ENCODE measurements at regions not wholly inside any gene's neighbourhood (a gene's known extent, or its start where the extent isn't known, plus 50 kb on each side); places are given as distances from the start of the nearest gene placed in this dataset.

DNA sequence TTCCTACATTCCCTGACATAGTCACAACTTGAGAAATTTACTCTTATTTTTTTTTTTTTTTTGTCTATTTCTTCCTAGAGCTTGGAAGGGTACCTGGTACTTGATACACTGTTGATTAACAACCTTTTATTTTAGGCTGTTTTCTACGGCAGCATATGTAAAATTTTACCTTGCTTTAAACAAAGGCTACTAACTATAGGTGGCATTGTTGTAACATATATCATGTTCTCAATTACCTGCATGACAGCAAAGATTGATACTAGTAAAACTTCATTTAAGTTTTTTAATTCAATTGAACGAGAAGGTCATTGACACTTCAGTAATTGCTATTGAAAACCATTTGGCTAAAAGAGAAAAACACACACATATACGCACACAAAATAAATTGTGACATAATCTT lies 238.3 kb upstream of the ESRRG start:
- Histone ChIP-seq H4K20me1 (ENCODE audit: insufficient read depth, low read length, poor library complexity, severe bottlenecking) (no peaks in the 10 kb centered on the region), H3K79me2 (ENCODE audit: insufficient read depth, low read length) (no peaks in the 10 kb centered on the region), H3K9me3 (ENCODE audit: insufficient read depth, low read depth, low read length) (no peaks in the 10 kb centered on the region), H3K36me3 (ENCODE audit: insufficient read depth, low read length) (no peaks in the 10 kb centered on the region), H3K4me3 (ENCODE audit: low read length, poor library complexity, severe bottlenecking) (no peak overlapping the region), H2AFZ (ENCODE audit: low read length) (no peak overlapping the region), H3K9ac (ENCODE audit: low read depth, low read length, poor library complexity, severe bottlenecking) (no peak overlapping the region), H3K27me3 (ENCODE audit: insufficient read depth, low read length, poor library complexity, severe bottlenecking) (no peaks in the 10 kb centered on the region), H3K4me2 (ENCODE audit: low read depth, low read length, poor library complexity, severe bottlenecking) (no peak overlapping the region), H3K4me1 (ENCODE audit: insufficient read depth, low read length, poor library complexity, severe bottlenecking) (no peaks in the 10 kb centered on the region), H3F3A (ENCODE audit: low read depth) (no peaks in the 10 kb centered on the region), H3K9me2 (replicated peaks; ENCODE audit: low read depth, low read length) (no peaks in the 10 kb centered on the region)
- TF ChIP-seq, protein P1, sequence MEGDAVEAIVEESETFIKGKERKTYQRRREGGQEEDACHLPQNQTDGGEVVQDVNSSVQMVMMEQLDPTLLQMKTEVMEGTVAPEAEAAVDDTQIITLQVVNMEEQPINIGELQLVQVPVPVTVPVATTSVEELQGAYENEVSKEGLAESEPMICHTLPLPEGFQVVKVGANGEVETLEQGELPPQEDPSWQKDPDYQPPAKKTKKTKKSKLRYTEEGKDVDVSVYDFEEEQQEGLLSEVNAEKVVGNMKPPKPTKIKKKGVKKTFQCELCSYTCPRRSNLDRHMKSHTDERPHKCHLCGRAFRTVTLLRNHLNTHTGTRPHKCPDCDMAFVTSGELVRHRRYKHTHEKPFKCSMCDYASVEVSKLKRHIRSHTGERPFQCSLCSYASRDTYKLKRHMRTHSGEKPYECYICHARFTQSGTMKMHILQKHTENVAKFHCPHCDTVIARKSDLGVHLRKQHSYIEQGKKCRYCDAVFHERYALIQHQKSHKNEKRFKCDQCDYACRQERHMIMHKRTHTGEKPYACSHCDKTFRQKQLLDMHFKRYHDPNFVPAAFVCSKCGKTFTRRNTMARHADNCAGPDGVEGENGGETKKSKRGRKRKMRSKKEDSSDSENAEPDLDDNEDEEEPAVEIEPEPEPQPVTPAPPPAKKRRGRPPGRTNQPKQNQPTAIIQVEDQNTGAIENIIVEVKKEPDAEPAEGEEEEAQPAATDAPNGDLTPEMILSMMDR (conservative IDR thresholded peaks at IDR 0.05; ENCODE audit: low read length): no peak
- no peak for TF ChIP-seq EZH2phosphoT487 (IDR thresholded peaks at IDR 0.05; ENCODE audit: borderline replicate concordance)

DNA sequence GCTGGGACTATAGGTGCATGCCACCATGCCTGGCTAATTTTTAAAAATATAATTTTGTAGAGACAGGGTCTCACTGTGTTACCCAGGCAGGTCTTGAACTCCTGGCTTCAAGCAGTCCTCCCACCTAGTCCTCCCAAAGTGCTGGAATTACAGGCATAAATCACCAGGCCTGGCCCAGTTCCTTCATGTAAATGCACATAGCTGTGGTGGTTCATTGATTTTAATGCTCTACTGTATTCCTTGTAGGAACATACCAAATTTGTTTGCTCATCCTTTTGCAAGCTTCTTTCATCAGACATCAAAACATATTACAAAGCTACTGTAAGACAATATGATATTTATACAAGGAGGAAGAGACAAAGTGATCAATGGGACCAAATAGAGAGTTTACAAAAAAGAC lies 237.5 kb upstream of the ESRRG start:
- Histone ChIP-seq H3K4me2 (ENCODE audit: low read depth, low read length, poor library complexity, severe bottlenecking) (no peak overlapping the region), H3K4me1 (ENCODE audit: insufficient read depth, low read length, poor library complexity, severe bottlenecking) (no peaks in the 10 kb centered on the region), H3K36me3 (ENCODE audit: insufficient read depth, low read length) (no peaks in the 10 kb centered on the region), H3K9ac (ENCODE audit: low read depth, low read length, poor library complexity, severe bottlenecking) (no peak overlapping the region), H3K9me2 (replicated peaks; ENCODE audit: low read depth, low read length) (no peaks in the 10 kb centered on the region), H3F3A (ENCODE audit: low read depth) (no peaks in the 10 kb centered on the region), H4K20me1 (ENCODE audit: insufficient read depth, low read length, poor library complexity, severe bottlenecking) (no peaks in the 10 kb centered on the region), H3K79me2 (ENCODE audit: insufficient read depth, low read length) (no peaks in the 10 kb centered on the region), H2AFZ (ENCODE audit: low read length) (no peak overlapping the region), H3K27me3 (ENCODE audit: insufficient read depth, low read length, poor library complexity, severe bottlenecking) (no peaks in the 10 kb centered on the region), H3K4me3 (ENCODE audit: low read length, poor library complexity, severe bottlenecking) (no peak overlapping the region), H3K9me3 (ENCODE audit: insufficient read depth, low read depth, low read length) (no peaks in the 10 kb centered on the region)
- TF ChIP-seq, protein P1 (conservative IDR thresholded peaks at IDR 0.05; ENCODE audit: low read length): no peak
- no peak for TF ChIP-seq EZH2phosphoT487 (IDR thresholded peaks at IDR 0.05; ENCODE audit: borderline replicate concordance)

DNA sequence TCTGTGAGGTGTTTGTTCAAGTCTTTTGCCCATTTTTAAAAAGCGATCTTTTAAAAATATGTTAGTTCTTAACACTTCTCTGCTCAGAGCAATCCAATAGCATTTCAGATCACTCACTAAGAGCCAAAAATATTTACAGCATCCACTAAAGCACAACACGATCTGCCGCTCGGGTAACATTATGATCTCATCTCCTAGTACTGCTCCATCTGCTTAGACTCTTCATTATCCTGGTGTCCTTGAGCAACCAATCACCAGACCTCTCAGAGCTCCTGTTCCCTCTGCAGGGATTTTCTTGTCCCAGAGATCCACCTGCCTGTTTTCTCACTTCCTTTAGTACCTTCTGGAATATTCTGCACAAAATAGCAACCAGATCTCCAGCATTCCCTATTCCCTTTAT lies 235.3 kb upstream of the ESRRG start:
- H2AFZ ChIP-seq (ENCODE audit: low read length): no peak overlapping the region
- no peaks in the 10 kb centered on the region for H3K4me1 ChIP-seq (ENCODE audit: insufficient read depth, low read length, poor library complexity, severe bottlenecking)
- TF ChIP-seq, protein P1 (conservative IDR thresholded peaks at IDR 0.05; ENCODE audit: low read length): no peak
- TF ChIP-seq EZH2phosphoT487 (IDR thresholded peaks at IDR 0.05; ENCODE audit: borderline replicate concordance): no peak
- no peaks in the 10 kb centered on the region for H3K36me3 ChIP-seq (ENCODE audit: insufficient read depth, low read length)
- H3K9me3 ChIP-seq (ENCODE audit: insufficient read depth, low read depth, low read length): no peaks in the 10 kb centered on the region
- H4K20me1 ChIP-seq (ENCODE audit: insufficient read depth, low read length, poor library complexity, severe bottlenecking): no peaks in the 10 kb centered on the region
- no peak overlapping the region for H3K9ac ChIP-seq (ENCODE audit: low read depth, low read length, poor library complexity, severe bottlenecking)
- H3K9me2 ChIP-seq (replicated peaks; ENCODE audit: low read depth, low read length): no peaks in the 10 kb centered on the region
- H3F3A ChIP-seq (ENCODE audit: low read depth): no peaks in the 10 kb centered on the region
- no peak overlapping the region for H3K4me3 ChIP-seq (ENCODE audit: low read length, poor library complexity, severe bottlenecking)
- no peaks in the 10 kb centered on the region for H3K27me3 ChIP-seq (ENCODE audit: insufficient read depth, low read length, poor library complexity, severe bottlenecking)
- no peaks in the 10 kb centered on the region for H3K79me2 ChIP-seq (ENCODE audit: insufficient read depth, low read length)
- H3K4me2 ChIP-seq (ENCODE audit: low read depth, low read length, poor library complexity, severe bottlenecking): no peak overlapping the region

Measured in Loucy (cell line).